ENCODE measurements at regions not wholly inside any gene's neighbourhood (a gene's known extent, or its start where the extent isn't known, plus 50 kb on each side); places are given as distances from the start of the nearest gene placed in this dataset.

DNA sequence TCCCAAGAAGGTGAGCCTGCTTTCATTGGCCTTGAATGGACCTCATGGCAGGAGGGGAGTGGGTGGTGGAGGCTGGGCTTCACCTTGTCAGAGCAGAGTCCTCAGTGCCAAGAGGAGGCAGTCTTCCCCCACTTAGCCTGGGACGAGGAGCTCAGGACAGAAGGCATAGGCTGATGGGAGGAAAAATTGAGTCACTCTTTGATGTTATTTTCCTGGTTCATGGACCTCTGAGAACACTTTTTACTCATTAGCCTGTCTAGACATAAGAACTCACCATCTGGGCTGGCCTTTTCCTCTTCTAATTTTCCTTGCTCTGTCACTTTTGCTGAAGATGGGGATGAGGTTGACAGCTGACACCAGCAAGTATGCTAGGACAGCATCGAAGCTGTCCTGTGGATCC lies 225.7 kb upstream of the TNP1 start:
- H3K27me3 ChIP-seq (ENCODE audit: control insufficient read depth, insufficient read depth, low read length) = peaks cover 10% of the 10 kb centered on the region
- H3K4me2 ChIP-seq (ENCODE audit: low read length) = no peak overlapping the region
- H3K4me1 ChIP-seq (ENCODE audit: control insufficient read depth, insufficient read depth, low read length) = no peaks in the 10 kb centered on the region
- no peaks in the 10 kb centered on the region for H3K36me3 ChIP-seq (ENCODE audit: insufficient read depth, low read length)
- no peak overlapping the region for H3K9ac ChIP-seq (ENCODE audit: low read depth, low read length)
- H3K4me3 ChIP-seq (ENCODE audit: low read length) = no peak overlapping the region
- no peaks in the 10 kb centered on the region for H3K9me3 ChIP-seq (replicated peaks; ENCODE audit: low read length)

DNA sequence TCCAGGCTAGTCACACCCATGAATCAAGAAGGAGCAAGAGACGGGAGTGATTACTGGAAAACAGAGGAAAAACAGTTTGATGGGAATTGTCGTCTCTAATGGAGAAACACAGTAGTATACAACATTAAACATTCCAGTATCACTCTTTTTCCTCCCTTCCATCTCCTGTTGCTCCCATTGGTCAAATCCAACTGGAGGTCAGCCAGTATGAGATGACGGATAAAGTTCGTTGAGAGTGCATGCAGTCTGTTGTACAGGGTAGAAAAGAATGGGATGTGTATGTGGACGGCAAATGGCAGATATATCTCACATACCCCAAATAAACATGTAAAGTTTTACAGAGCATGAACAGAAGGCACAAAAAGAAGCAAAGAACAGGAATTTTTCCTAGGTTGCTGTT lies 221.9 kb upstream of the TNP1 start:
- no peak overlapping the region for H3K9ac ChIP-seq (ENCODE audit: low read depth, low read length)
- H3K9me3 ChIP-seq (replicated peaks; ENCODE audit: low read length) = no peaks in the 10 kb centered on the region

DNA sequence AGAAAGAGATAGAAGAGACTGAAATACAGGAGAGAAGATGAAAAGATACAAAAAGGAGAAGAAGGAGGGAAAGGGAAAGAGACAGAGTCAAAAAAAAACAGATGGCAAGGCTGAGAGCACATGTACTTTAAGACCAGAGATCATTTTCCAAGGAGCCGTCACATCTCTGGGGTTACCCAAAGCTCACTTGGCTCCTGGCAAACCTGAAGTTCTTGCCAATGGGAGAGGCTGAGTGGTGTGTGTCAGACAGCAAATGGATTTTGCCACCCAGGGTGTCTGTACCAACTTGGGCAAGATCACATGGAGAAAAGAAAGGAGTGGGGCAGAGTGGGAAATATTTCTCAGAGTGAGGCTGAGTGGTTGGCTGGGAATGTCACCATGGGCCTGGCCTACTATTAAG lies 219.3 kb upstream of the TNP1 start:
- Histone ChIP-seq H3K27me3 (ENCODE audit: control insufficient read depth, insufficient read depth, low read length) (peaks cover 8% of the 10 kb centered on the region), H3K4me2 (ENCODE audit: low read length) (no peak overlapping the region), H3K36me3 (ENCODE audit: insufficient read depth, low read length) (no peaks in the 10 kb centered on the region), H3K9ac (ENCODE audit: low read depth, low read length) (no peak overlapping the region), H3K9me3 (replicated peaks; ENCODE audit: low read length) (no peaks in the 10 kb centered on the region), H3K4me1 (ENCODE audit: control insufficient read depth, insufficient read depth, low read length) (peaks cover 13% of the 10 kb centered on the region), H3K4me3 (ENCODE audit: low read length) (no peak overlapping the region)

More for the DNA sequence above, 221.9 kb upstream of the TNP1 start:
- no peaks in the 10 kb centered on the region for H3K36me3 ChIP-seq (ENCODE audit: insufficient read depth, low read length)
- H3K4me3 ChIP-seq (ENCODE audit: low read length) = no peak overlapping the region
- peaks cover 8% of the 10 kb centered on the region for H3K4me1 ChIP-seq (ENCODE audit: control insufficient read depth, insufficient read depth, low read length)
- H3K4me2 ChIP-seq (ENCODE audit: low read length) = no peak overlapping the region
- peaks cover 10% of the 10 kb centered on the region for H3K27me3 ChIP-seq (ENCODE audit: control insufficient read depth, insufficient read depth, low read length)

DNA sequence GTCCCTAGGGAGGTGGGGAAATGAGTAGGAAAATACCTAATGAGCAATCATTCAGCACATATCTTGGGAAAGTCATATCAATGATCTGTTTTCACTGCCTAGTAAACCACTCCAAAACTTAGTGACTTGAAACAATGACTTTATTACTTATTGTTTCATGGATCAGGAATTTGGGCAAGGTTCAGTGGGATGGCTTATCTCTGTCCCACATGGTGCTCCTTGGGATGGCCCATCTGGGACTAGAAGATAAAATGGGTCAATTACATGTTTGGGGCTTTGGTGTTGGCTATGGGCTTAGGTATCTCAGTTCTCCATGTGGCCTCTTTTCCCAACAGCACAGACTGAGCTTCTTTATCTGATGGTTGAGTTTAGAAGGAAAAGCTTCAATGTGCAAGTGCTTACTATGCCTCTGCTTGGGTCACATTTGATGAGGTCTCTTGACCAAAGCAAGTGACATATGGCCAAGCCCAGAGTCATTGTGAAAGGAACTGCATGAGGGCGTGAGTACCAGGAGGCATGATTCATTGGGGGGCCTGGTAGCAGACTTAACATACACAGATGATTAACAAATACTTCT lies 218.1 kb upstream of the TNP1 start:
- no peaks in the 10 kb centered on the region for H3K9me3 ChIP-seq (replicated peaks; ENCODE audit: low read length)
- no peak overlapping the region for H3K9ac ChIP-seq (ENCODE audit: low read depth, low read length)
- H3K27me3 ChIP-seq (ENCODE audit: control insufficient read depth, insufficient read depth, low read length) = no peaks in the 10 kb centered on the region
- H3K4me2 ChIP-seq (ENCODE audit: low read length) = no peak overlapping the region
- no peak overlapping the region for H3K4me3 ChIP-seq (ENCODE audit: low read length)
- H3K36me3 ChIP-seq (ENCODE audit: insufficient read depth, low read length) = no peaks in the 10 kb centered on the region
- H3K4me1 ChIP-seq (ENCODE audit: control insufficient read depth, insufficient read depth, low read length) = peaks cover 13% of the 10 kb centered on the region

DNA sequence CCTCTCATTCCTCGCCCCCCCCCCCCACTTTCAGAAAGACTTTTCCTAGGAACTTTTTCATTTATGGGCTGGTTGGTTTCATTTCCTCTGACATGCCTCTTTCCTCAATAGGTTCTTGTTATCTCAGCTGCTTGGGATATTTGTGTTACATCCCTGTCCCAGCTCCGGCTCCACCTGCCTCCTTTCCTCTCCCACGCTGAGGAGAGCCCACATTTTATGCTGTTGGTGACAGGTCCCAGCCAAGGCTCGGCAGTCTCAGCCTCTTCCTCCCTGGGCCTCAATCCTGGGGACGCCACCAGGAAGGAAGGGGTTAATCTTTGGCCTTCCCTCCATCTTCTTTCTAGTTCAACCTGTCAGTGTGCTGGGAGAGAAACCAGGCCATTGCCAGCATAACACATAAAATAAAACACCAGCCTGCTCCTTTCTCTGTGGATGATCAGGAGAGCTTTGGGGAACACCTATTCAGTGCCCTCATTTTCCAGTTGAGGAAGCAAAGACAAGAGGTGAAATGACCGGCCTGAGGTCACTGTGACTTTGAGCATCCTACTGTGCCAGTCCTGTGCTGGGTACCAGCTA lies 216.9 kb upstream of the TNP1 start:
- H3K9ac ChIP-seq (ENCODE audit: low read depth, low read length) = no peak overlapping the region
- no peaks in the 10 kb centered on the region for H3K27me3 ChIP-seq (ENCODE audit: control insufficient read depth, insufficient read depth, low read length)
- H3K9me3 ChIP-seq (replicated peaks; ENCODE audit: low read length) = no peaks in the 10 kb centered on the region
- H3K36me3 ChIP-seq (ENCODE audit: insufficient read depth, low read length) = no peaks in the 10 kb centered on the region
- H3K4me2 ChIP-seq (ENCODE audit: low read length) = no peak overlapping the region
- no peak overlapping the region for H3K4me3 ChIP-seq (ENCODE audit: low read length)
- H3K4me1 ChIP-seq (ENCODE audit: control insufficient read depth, insufficient read depth, low read length) = peaks cover 13% of the 10 kb centered on the region

DNA sequence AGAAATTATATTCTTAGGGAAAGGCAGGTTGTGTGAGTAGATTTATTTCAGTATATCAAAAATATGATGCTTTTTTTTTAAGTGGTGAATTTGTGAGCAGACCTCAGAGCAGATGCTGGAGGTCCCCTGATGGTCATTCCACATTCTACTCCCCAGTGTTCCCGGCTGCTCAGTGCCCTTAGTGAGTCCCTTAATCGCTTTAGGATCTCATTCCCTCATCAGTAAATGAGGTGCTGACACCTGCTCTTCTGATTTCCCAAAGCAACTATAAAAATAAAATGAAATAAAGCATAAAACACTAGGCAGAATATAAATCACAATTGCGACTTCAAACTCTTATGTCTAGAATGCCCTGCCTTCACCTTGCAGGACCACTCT lies 216.2 kb upstream of the TNP1 start:
- Histone ChIP-seq H3K9ac (ENCODE audit: low read depth, low read length) (no peak overlapping the region), H3K4me3 (ENCODE audit: low read length) (no peak overlapping the region), H3K4me2 (ENCODE audit: low read length) (no peak overlapping the region), H3K36me3 (ENCODE audit: insufficient read depth, low read length) (no peaks in the 10 kb centered on the region), H3K9me3 (replicated peaks; ENCODE audit: low read length) (no peaks in the 10 kb centered on the region), H3K27me3 (ENCODE audit: control insufficient read depth, insufficient read depth, low read length) (no peaks in the 10 kb centered on the region), H3K4me1 (ENCODE audit: control insufficient read depth, insufficient read depth, low read length) (peaks cover 13% of the 10 kb centered on the region)

DNA sequence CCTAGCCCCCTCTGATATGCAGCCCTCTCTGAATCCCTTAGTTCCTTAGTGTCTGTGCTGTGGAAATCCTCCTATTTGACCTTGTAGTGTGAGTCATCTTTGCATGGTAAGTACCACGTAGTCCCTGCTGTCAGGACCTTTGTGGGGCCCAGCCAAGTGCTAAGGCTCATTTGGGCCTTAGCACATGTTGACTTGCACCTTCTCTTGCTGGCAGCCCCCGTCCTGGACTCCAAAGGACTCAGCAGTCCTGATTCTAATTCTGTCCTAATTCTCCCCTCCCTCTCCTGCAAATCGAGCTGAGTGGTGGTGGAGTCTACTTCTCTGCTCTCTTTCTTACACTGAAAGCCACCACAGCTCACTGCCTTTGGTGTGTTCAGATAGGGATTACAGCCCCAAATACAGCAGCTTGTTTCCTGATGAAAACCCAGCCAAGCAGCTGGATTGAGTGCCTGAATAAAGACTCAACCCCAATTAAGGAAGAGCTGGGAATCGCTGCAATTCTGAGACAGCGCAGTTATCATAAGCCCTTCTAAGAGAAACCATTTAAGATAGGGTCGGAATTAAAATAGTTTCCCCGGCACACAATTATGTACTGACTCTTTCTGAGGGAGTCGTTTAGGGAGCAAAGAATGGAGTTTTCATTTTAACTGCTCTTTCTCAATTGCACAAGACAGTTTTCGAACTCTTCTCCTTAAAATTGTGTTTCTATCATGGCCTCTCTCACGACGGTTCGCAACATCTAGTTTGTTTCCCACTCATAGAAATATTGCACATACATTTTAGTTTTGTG lies 215.6 kb upstream of the TNP1 start:
- Histone ChIP-seq H3K36me3 (ENCODE audit: insufficient read depth, low read length) (no peaks in the 10 kb centered on the region), H3K4me2 (ENCODE audit: low read length) (no peak overlapping the region), H3K9ac (ENCODE audit: low read depth, low read length) (no peak overlapping the region), H3K4me3 (ENCODE audit: low read length) (no peak overlapping the region), H3K4me1 (ENCODE audit: control insufficient read depth, insufficient read depth, low read length) (peaks cover 13% of the 10 kb centered on the region), H3K27me3 (ENCODE audit: control insufficient read depth, insufficient read depth, low read length) (no peaks in the 10 kb centered on the region), H3K9me3 (replicated peaks; ENCODE audit: low read length) (no peaks in the 10 kb centered on the region)

DNA sequence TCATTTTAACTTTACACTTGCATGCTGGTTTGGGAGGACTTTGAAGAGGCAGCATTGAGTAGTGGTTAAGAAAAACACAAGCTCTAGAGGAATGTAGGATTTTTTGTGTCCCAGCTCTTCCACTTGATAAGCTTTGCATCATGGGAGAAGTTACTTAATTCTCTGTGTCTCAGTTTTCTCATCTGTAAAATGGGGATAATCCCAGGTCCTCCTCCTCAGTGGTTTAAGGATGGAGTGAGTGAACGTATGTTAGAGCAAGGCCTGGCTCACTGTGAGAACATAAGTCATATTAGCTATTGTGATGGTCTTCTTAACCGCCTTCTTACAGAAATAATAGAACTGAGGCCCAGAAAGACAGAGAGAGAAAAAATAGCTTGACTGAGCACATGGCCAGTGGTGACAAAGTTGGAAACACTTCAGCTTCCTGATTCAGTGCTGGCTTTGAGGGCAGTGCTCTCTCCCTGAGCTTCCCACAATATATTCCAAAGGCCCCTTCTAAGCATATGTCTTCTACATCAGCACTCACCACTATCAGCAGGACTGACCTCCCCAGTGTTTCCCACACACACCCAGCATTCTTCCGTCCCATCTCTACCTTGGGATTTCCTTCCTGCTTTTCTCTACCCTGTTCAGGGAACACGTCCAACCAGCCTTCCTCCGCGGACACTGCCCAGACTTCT lies 214.9 kb upstream of the TNP1 start:
- H3K4me2 ChIP-seq (ENCODE audit: low read length) = no peak overlapping the region
- H3K36me3 ChIP-seq (ENCODE audit: insufficient read depth, low read length) = no peaks in the 10 kb centered on the region

DNA sequence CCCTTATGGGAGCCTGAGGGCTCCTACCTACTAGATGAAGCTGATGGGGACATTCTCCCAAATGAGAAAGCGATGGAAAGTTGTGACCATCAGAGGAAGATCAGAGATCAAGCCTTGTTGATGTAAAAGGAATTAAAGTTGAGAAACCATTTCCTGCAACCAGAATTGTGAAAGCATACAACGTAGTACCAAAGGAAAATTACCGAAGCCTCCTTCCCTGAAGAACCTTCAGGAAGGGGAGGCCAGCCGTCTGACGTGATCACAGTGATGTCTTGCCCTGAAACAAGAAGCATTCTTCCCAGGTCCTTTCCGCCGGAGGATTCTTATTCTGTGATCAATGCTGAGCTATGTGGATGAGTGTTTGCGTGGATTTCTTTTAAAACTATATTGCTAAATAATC lies 211.6 kb upstream of the TNP1 start:
- Histone ChIP-seq H3K36me3 (ENCODE audit: insufficient read depth, low read length) (no peaks in the 10 kb centered on the region), H3K4me3 (ENCODE audit: low read length) (no peak overlapping the region), H3K4me1 (ENCODE audit: control insufficient read depth, insufficient read depth, low read length) (peaks cover 10% of the 10 kb centered on the region), H3K27me3 (ENCODE audit: control insufficient read depth, insufficient read depth, low read length) (no peaks in the 10 kb centered on the region), H3K4me2 (ENCODE audit: low read length) (no peak overlapping the region), H3K9ac (ENCODE audit: low read depth, low read length) (no peak overlapping the region), H3K9me3 (replicated peaks; ENCODE audit: low read length) (peaks cover 5% of the 10 kb centered on the region)

More for the DNA sequence above, 214.9 kb upstream of the TNP1 start:
- no peaks in the 10 kb centered on the region for H3K9me3 ChIP-seq (replicated peaks; ENCODE audit: low read length)
- peaks cover 13% of the 10 kb centered on the region for H3K4me1 ChIP-seq (ENCODE audit: control insufficient read depth, insufficient read depth, low read length)
- H3K4me3 ChIP-seq (ENCODE audit: low read length) = no peak overlapping the region
- no peaks in the 10 kb centered on the region for H3K27me3 ChIP-seq (ENCODE audit: control insufficient read depth, insufficient read depth, low read length)
- no peak overlapping the region for H3K9ac ChIP-seq (ENCODE audit: low read depth, low read length)

DNA sequence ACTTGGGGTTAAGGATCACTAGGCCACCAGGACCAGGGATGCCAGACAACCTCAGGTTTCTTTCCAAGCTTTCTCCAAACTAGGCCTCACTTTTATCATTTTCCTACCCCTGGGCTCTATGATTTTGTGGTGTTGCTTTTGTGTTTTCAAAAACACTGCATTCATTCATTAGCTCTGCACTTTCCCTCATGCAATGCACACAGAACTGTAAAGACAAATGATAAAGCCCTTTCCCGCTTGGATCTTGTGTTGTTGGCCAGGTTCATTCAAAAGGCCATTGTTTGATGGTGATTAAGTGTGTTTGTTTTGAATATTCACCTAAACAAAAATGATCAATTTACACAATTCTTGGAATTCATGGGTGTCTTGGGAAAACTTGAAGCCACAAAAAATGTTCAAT lies 210.7 kb upstream of the TNP1 start:
- H3K4me1 ChIP-seq (ENCODE audit: control insufficient read depth, insufficient read depth, low read length) = peaks cover 15% of the 10 kb centered on the region
- peaks cover 5% of the 10 kb centered on the region for H3K9me3 ChIP-seq (replicated peaks; ENCODE audit: low read length)
- H3K4me2 ChIP-seq (ENCODE audit: low read length) = no peak overlapping the region
- no peak overlapping the region for H3K9ac ChIP-seq (ENCODE audit: low read depth, low read length)
- H3K4me3 ChIP-seq (ENCODE audit: low read length) = no peak overlapping the region
- no peaks in the 10 kb centered on the region for H3K27me3 ChIP-seq (ENCODE audit: control insufficient read depth, insufficient read depth, low read length)
- no peaks in the 10 kb centered on the region for H3K36me3 ChIP-seq (ENCODE audit: insufficient read depth, low read length)

DNA sequence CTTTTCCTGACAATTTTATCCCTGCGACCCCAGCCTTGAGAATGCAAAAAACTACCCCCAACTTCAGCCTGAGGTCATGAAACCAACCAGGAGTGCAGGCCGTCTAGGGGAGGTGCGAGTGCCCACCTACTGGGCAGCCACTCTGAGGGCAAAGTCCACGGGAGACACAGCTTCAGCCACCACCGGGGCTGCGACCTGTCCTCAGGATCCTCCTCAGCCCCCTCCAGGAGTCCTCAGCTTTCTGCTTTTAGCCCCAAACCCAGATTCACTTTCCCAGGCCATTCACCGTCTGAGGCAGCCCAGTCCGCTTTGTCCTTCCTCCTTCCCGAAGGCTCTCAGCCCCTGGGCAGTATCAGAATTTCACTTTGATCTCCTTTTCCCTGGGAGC lies 210.2 kb upstream of the TNP1 start:
- Histone ChIP-seq H3K9ac (ENCODE audit: low read depth, low read length) (no peak overlapping the region), H3K27me3 (ENCODE audit: control insufficient read depth, insufficient read depth, low read length) (no peaks in the 10 kb centered on the region), H3K4me2 (ENCODE audit: low read length) (no peak overlapping the region), H3K4me1 (ENCODE audit: control insufficient read depth, insufficient read depth, low read length) (peaks cover 17% of the 10 kb centered on the region), H3K9me3 (replicated peaks; ENCODE audit: low read length) (peaks cover 5% of the 10 kb centered on the region), H3K36me3 (ENCODE audit: insufficient read depth, low read length) (no peaks in the 10 kb centered on the region), H3K4me3 (ENCODE audit: low read length) (no peak overlapping the region)

Data from skeletal muscle satellite cell (primary cell).